Lower leg skin (tissue), 3 donors: ENCODE measurements at regions not wholly inside any gene's neighbourhood (a gene's known extent, or its start where the extent isn't known, plus 50 kb on each side); places are given as distances from the start of the nearest gene placed in this dataset.

Source experiments
- POLR2A ChIP-seq, 2 donors: fragments of 450-650 bp; IDR thresholded peaks; one replicate each; pipeline ENCODE4 v1.6.1; 2016 to 2017; ENCODE audit warnings: antibody characterized with exemption in 2 of 2, mild to moderate bottlenecking in 1 of 2, moderate library complexity in 1 of 2
- TF ChIP-seq, protein P1 (sequence below), 3 donors: fragments of 450-650 bp; IDR thresholded peaks; one replicate each; pipeline ENCODE4 v1.5.1; 2016; ENCODE audit warnings: antibody characterized with exemption in 3 of 3, mild to moderate bottlenecking in 3 of 3, moderate library complexity in 2 of 3

DNA sequence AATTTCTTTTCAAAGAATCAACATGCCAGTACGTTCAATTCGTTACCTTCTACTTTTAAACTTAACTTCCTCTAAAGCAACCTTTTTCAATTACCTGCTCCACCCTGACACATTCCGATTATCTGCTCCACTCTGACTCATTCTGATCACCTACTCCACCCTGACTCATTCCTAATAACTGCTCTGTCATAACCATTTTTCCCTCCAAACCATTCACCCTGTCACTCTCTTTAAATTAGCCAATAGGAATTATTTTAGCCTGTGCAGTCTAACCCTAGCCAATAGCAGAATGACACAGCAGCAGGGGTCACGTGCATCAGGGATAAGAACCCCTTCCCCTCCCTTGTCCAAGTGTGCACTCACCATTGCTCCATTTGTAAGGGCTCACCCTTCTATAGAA is 557.4 kb upstream of the EYS start:
- TF ChIP-seq, protein P1, sequence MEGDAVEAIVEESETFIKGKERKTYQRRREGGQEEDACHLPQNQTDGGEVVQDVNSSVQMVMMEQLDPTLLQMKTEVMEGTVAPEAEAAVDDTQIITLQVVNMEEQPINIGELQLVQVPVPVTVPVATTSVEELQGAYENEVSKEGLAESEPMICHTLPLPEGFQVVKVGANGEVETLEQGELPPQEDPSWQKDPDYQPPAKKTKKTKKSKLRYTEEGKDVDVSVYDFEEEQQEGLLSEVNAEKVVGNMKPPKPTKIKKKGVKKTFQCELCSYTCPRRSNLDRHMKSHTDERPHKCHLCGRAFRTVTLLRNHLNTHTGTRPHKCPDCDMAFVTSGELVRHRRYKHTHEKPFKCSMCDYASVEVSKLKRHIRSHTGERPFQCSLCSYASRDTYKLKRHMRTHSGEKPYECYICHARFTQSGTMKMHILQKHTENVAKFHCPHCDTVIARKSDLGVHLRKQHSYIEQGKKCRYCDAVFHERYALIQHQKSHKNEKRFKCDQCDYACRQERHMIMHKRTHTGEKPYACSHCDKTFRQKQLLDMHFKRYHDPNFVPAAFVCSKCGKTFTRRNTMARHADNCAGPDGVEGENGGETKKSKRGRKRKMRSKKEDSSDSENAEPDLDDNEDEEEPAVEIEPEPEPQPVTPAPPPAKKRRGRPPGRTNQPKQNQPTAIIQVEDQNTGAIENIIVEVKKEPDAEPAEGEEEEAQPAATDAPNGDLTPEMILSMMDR (IDR thresholded peaks at IDR 0.05), result no peak
- no peak for TF ChIP-seq POLR2A (IDR thresholded peaks at IDR 0.05)
